A549 (cell line): ENCODE measurements at regions not wholly inside any gene's neighbourhood (a gene's known extent, or its start where the extent isn't known, plus 50 kb on each side); places are given as distances from the start of the nearest gene placed in this dataset.

Experiments used
- CTCF ChIP-seq: fragments of >200 bp; sonication (Bioruptor Twin); formaldehyde crosslinking; IDR thresholded peaks from 3 replicates; pipeline ENCODE4 v1.5.1; 2016
- EHMT2 ChIP-seq: fragments of 200-600 bp; sonication (generic); IDR thresholded peaks from 2 replicates; pipeline ENCODE4 v1.6.1; 2016; ENCODE audit warnings: antibody characterized with exemption, low read depth, mild to moderate bottlenecking, moderate library complexity
- ELK1 ChIP-seq: fragments of 150-350 bp; IDR thresholded peaks from 2 replicates; pipeline ENCODE4 v1.6.1; 2014; ENCODE audit warnings: low read depth, mild to moderate bottlenecking, low read length
- EP300 ChIP-seq, 2 experiments: fragments of >200 bp; sonication (Bioruptor Twin); formaldehyde crosslinking; IDR thresholded peaks; 2 replicates in 1 of 2; 3 replicates in 1 of 2; pipeline ENCODE4 v1.6.1; 2016 to 2017
- ESRRA ChIP-seq: fragments of 150-350 bp; IDR thresholded peaks from 2 replicates; pipeline ENCODE4 v1.6.1; 2014; ENCODE audit warnings: mild to moderate bottlenecking, low read length, borderline replicate concordance
- JUN ChIP-seq, 2 experiments: fragments of >200 bp; sonication (Bioruptor Twin); formaldehyde crosslinking; IDR thresholded peaks; 2 replicates in 1 of 2; 3 replicates in 1 of 2; pipeline ENCODE4 v1.6.1; 2016 to 2017
- MAFK ChIP-seq: fragments of 450-650 bp; IDR thresholded peaks from 2 replicates; pipeline ENCODE4 v1.6.1; 2014; ENCODE audit not compliant: partially characterized antibody
- POLR2A ChIP-seq: IDR thresholded peaks from 2 replicates; pipeline ENCODE4 v1.6.1; 2012; ENCODE audit warnings: mild to moderate bottlenecking, low read length
- RAD21 ChIP-seq, 2 experiments: fragments of >200 bp in 1 of 2; sonication (Bioruptor Twin) in 1 of 2; formaldehyde crosslinking in 1 of 2; IDR thresholded peaks in 1 of 2; conservative IDR thresholded peaks in 1 of 2; 2 replicates in 1 of 2; 3 replicates in 1 of 2; pipeline ENCODE4 v1.6.1; 2012 to 2018; ENCODE audit warnings: inconsistent platforms in 1 of 2
- REST ChIP-seq: fragments of 200-600 bp; sonication (generic); IDR thresholded peaks from 2 replicates; pipeline ENCODE4 v1.6.1; 2016; ENCODE audit warnings: antibody characterized with exemption, mild to moderate bottlenecking, moderate library complexity
- ZFP36 ChIP-seq: fragments of 450-650 bp; IDR thresholded peaks from 2 replicates; pipeline ENCODE4 v1.6.1; 2014; ENCODE audit warnings: borderline replicate concordance; ENCODE audit not compliant: partially characterized antibody

- TF ChIP-seq JUN (IDR thresholded peaks at IDR 0.05) = no peak
- TF ChIP-seq CTCF = no peak
- TF ChIP-seq ESRRA = no peak
- no peak for TF ChIP-seq ELK1
- TF ChIP-seq EP300 (IDR thresholded peaks at IDR 0.05) = no peak
- no peak for TF ChIP-seq REST
- TF ChIP-seq POLR2A = no peak
- no peak for TF ChIP-seq MAFK
- TF ChIP-seq EHMT2 = no peak
- TF ChIP-seq ZFP36 = no peak
- no peak for TF ChIP-seq RAD21 (conservative IDR thresholded peaks at IDR 0.05 in 1 of 2, IDR thresholded peaks at IDR 0.05 in 1 of 2)
Observed at GRCh38 chr12:58225203-58225877, 284.0 kb downstream of the ATP23 start.
